Keratinocyte (primary cell): ENCODE measurements at regions not wholly inside any gene's neighbourhood (a gene's known extent, or its start where the extent isn't known, plus 50 kb on each side); places are given as distances from the start of the nearest gene placed in this dataset.

Experiments
- DNase-seq: peaks from one replicate; pipeline ENCODE4 v3.0.0-alpha.2; 2011; ENCODE audit warnings: low read depth, missing footprints, low spot score
- FAIRE-seq: peaks from 2 replicates; lab custom pipeline; 2011; peaks lifted over from hg19 to GRCh38; lab: Jason Lieb, UNC
- H2AFZ ChIP-seq: 2 replicates; pipeline ENCODE4 v1.6.0; 2012; ENCODE audit warnings: low read length, control low read depth, inconsistent platforms; ENCODE audit not compliant: control insufficient read depth
- H3K27ac ChIP-seq: 2 replicates; pipeline ENCODE4 v1.5.1; 2011; ENCODE audit warnings: low read length; ENCODE audit not compliant: control insufficient read depth, insufficient read depth
- H3K27me3 ChIP-seq: 3 replicates; pipeline ENCODE4 v1.6.0; 2011; ENCODE audit warnings: low read length; ENCODE audit not compliant: control insufficient read depth, insufficient read depth; ENCODE audit errors: extremely low read depth
- H3K36me3 ChIP-seq, 2 experiments: 2 replicates in 1 of 2; 3 replicates in 1 of 2; pipeline ENCODE4 v1.5.1; 2011; ENCODE audit warnings: low read length in 2 of 2, mild to moderate bottlenecking in 1 of 2; ENCODE audit not compliant: control insufficient read depth in 2 of 2, insufficient read depth in 2 of 2; ENCODE audit errors: extremely low read depth in 1 of 2
- H3K4me1 ChIP-seq: 3 replicates; pipeline ENCODE4 v1.5.1; 2011; ENCODE audit warnings: low read length; ENCODE audit not compliant: control insufficient read depth, insufficient read depth; ENCODE audit errors: extremely low read depth
- H3K4me2 ChIP-seq: 3 replicates; pipeline ENCODE4 v1.6.0; 2011; ENCODE audit warnings: low read depth, low read length; ENCODE audit not compliant: control insufficient read depth, insufficient read depth; ENCODE audit errors: extremely low read depth
- H3K4me3 ChIP-seq, 3 experiments: fragments of 200-600 bp in 1 of 3; sonication (generic) in 1 of 3; 2 replicates in 2 of 3; 3 replicates in 1 of 3; pipeline ENCODE4 v1.5.1; 2011 to 2016; ENCODE audit warnings: low read length in 3 of 3, mild to moderate bottlenecking in 3 of 3, control low read depth in 2 of 3, inconsistent platforms in 1 of 3, low read depth in 1 of 3, mixed read lengths in 1 of 3, mixed run types in 1 of 3, moderate library complexity in 1 of 3; ENCODE audit not compliant: control insufficient read depth in 2 of 3, insufficient read depth in 2 of 3; ENCODE audit errors: extremely low read depth in 1 of 3
- H3K79me2 ChIP-seq: 2 replicates; pipeline ENCODE4 v1.6.0; 2012; ENCODE audit warnings: low read length; ENCODE audit not compliant: control insufficient read depth, insufficient read depth
- H3K9ac ChIP-seq: 3 replicates; pipeline ENCODE4 v1.6.0; 2011; ENCODE audit warnings: low read length; ENCODE audit not compliant: control insufficient read depth, insufficient read depth; ENCODE audit errors: extremely low read depth
- H3K9me1 ChIP-seq: 3 replicates; pipeline ENCODE4 v1.6.0; 2011; ENCODE audit warnings: low read length; ENCODE audit not compliant: control insufficient read depth, insufficient read depth; ENCODE audit errors: extremely low read depth
- H3K9me3 ChIP-seq: 2 replicates; pipeline ENCODE4 v1.5.1; 2012; ENCODE audit warnings: low read depth, low read length; ENCODE audit not compliant: control insufficient read depth
- H4K20me1 ChIP-seq: 3 replicates; pipeline ENCODE4 v1.6.0; 2011; ENCODE audit warnings: low read length; ENCODE audit not compliant: control insufficient read depth, insufficient read depth; ENCODE audit errors: extremely low read depth
- EZH2 ChIP-seq: IDR thresholded peaks from one replicate; pipeline ENCODE4 v1.6.1; 2012; ENCODE audit warnings: inconsistent platforms, mild to moderate bottlenecking, low read length, moderate library complexity
- dilution Hi-C: fragments of 300-500 bp; cut with MboI; formaldehyde crosslinking; loops from one replicate; pipeline ENCODE4 v1.7.0; 2020; ENCODE audit warnings: low sequenced_read_pairs; ENCODE audit not compliant: extremely low pct_ligation_motif_present
- TF ChIP-seq, protein P1 (sequence below), 3 experiments: IDR thresholded peaks in 1 of 3; conservative IDR thresholded peaks in 1 of 3; optimal IDR thresholded peaks in 1 of 3; 2 replicates in 2 of 3; 3 replicates in 1 of 3; pipeline versions ENCODE3 to v1.5.1; 2011; ENCODE audit warnings: low read length in 3 of 3, mild to moderate bottlenecking in 3 of 3, moderate library complexity in 2 of 3, control low read depth in 1 of 3, inconsistent platforms in 1 of 3; ENCODE audit not compliant: insufficient read depth in 2 of 3; ENCODE audit errors: extremely low read depth in 1 of 3

DNA sequence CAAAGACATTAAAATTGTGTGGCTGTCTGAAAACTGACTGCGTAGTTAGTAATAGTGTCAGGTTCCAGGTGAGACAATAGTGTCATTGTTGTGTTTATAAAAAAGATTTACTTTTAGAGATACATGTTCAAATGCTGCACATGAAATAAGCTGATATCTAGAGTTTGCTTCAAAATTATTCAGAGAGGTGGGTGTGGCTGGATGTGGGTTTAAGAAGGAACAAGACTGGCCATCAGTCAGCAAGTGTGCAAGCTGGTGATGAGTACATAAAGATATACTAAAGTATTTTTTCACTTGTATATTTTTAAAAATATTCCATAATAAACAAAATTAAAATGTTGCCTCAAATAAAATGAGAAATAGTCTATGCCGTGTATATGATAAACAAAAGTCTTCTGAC lies 190.6 kb downstream of the ARRDC4 start:
- no peak overlapping the region for H3K4me3 ChIP-seq
- peak overlapping the region; percentile 10 for H3K27ac ChIP-seq
- H3K9ac ChIP-seq: no peak overlapping the region
- peak overlapping the region; percentile 34 for H2AFZ ChIP-seq
- no peaks in the 10 kb centered on the region for H3K27me3 ChIP-seq
- no peaks in the 10 kb centered on the region for H3K9me1 ChIP-seq
- dilution Hi-C loops: no loop called here
- H3K4me2 ChIP-seq: no peak overlapping the region
- no peaks in the 10 kb centered on the region for H4K20me1 ChIP-seq
- DNase-seq (peak; percentile 57), FAIRE-seq (peak; percentile 46)
- H3K4me1 ChIP-seq: peaks cover 31% of the 10 kb centered on the region
- TF ChIP-seq, protein P1, sequence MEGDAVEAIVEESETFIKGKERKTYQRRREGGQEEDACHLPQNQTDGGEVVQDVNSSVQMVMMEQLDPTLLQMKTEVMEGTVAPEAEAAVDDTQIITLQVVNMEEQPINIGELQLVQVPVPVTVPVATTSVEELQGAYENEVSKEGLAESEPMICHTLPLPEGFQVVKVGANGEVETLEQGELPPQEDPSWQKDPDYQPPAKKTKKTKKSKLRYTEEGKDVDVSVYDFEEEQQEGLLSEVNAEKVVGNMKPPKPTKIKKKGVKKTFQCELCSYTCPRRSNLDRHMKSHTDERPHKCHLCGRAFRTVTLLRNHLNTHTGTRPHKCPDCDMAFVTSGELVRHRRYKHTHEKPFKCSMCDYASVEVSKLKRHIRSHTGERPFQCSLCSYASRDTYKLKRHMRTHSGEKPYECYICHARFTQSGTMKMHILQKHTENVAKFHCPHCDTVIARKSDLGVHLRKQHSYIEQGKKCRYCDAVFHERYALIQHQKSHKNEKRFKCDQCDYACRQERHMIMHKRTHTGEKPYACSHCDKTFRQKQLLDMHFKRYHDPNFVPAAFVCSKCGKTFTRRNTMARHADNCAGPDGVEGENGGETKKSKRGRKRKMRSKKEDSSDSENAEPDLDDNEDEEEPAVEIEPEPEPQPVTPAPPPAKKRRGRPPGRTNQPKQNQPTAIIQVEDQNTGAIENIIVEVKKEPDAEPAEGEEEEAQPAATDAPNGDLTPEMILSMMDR (optimal IDR thresholded peaks at IDR 0.05 in 1 of 3, IDR thresholded peaks at IDR 0.05 in 1 of 3, conservative IDR thresholded peaks at IDR 0.05 in 1 of 3; ENCODE audit: extremely low read depth in 1 of 3, insufficient read depth in 2 of 3, low read length in 3 of 3): no peak
- no peak for TF ChIP-seq EZH2
- H3K79me2 ChIP-seq: no peaks in the 10 kb centered on the region
- H3K9me3 ChIP-seq: peaks cover 3% of the 10 kb centered on the region
- H3K36me3 ChIP-seq: no peaks in the 10 kb centered on the region

DNA sequence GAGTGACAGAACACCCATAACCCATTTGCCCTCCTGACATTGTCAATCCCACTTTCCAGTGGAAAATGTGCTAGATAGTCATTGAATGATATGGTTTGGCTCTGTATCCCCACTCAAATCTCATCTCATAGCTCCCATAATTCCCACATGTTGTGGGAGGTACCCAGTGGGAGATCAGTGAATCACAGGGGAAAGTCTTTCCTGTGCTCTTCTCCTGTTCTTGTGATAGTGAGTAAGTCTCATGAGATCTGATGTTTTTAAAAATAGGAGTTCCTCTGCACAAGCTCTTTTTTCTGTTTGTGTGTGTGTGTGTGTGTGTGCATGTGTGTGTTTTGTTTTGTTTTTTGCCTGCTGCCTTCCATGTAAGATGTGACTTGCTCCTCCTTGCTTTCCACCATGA lies 191.7 kb downstream of the ARRDC4 start:
- Histone ChIP-seq H2AFZ (no peak overlapping the region), H3K27ac (no peak overlapping the region), H4K20me1 (no peaks in the 10 kb centered on the region), H3K4me3 (no peak overlapping the region), H3K36me3 (no peaks in the 10 kb centered on the region), H3K27me3 (no peaks in the 10 kb centered on the region), H3K79me2 (no peaks in the 10 kb centered on the region), H3K9me1 (no peaks in the 10 kb centered on the region), H3K9ac (no peak overlapping the region), H3K4me1 (peaks cover 31% of the 10 kb centered on the region), H3K9me3 (peaks cover 3% of the 10 kb centered on the region), H3K4me2 (no peak overlapping the region)
- DNase-seq: no peak
- FAIRE-seq: peak; percentile 69
- TF ChIP-seq, protein P1 (optimal IDR thresholded peaks at IDR 0.05 in 1 of 3, IDR thresholded peaks at IDR 0.05 in 1 of 3, conservative IDR thresholded peaks at IDR 0.05 in 1 of 3; ENCODE audit: extremely low read depth in 1 of 3, insufficient read depth in 2 of 3, low read length in 3 of 3): no peak
- TF ChIP-seq EZH2: no peak
- dilution Hi-C loops: no loop called here
